ENCODE measurements at regions not wholly inside any gene's neighbourhood (a gene's known extent, or its start where the extent isn't known, plus 50 kb on each side); places are given as distances from the start of the nearest gene placed in this dataset.

DNA sequence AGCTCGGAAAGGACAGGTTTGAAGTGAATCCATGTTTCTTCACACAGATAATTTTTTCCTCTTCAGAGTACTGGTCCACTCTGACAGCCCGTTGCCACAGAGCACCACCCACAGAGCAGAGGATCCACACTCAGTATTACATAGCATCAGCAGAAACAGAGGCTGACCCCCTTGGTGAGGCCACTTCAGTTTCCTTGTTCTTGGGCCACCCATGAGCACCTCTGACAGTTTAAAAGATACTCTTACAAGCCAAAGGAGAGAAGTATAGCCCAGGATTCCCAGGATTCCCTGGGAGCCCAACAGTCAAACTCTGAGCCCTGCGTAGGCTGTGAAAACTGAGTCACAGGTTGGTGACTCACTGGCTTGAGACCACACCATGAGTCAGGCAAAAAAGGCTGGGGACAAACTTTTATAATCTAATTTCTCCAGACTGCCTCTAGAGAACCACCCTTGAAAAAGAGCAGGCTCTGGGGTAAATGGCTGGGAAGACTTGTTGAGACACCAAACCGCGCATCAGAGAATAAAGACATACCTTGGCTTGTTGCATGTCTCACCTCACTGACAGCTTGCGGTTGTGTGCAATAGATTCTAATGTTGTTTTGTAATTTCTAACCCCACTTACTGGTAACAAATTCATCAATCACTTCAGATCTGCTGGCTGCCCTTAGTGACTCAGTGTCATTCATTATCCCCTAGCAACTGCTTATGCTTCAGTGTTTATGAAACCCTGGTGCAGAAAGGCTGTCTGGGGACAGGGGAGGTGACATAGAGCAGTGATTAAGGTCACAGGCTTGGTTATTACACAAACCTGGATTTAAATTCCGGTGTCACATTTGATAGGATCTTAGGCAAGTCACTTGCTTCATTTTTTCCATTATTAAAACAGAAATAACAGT is 56.9 kb upstream of the PRSS23 start (continued):
- TF ChIP-seq, protein P1, sequence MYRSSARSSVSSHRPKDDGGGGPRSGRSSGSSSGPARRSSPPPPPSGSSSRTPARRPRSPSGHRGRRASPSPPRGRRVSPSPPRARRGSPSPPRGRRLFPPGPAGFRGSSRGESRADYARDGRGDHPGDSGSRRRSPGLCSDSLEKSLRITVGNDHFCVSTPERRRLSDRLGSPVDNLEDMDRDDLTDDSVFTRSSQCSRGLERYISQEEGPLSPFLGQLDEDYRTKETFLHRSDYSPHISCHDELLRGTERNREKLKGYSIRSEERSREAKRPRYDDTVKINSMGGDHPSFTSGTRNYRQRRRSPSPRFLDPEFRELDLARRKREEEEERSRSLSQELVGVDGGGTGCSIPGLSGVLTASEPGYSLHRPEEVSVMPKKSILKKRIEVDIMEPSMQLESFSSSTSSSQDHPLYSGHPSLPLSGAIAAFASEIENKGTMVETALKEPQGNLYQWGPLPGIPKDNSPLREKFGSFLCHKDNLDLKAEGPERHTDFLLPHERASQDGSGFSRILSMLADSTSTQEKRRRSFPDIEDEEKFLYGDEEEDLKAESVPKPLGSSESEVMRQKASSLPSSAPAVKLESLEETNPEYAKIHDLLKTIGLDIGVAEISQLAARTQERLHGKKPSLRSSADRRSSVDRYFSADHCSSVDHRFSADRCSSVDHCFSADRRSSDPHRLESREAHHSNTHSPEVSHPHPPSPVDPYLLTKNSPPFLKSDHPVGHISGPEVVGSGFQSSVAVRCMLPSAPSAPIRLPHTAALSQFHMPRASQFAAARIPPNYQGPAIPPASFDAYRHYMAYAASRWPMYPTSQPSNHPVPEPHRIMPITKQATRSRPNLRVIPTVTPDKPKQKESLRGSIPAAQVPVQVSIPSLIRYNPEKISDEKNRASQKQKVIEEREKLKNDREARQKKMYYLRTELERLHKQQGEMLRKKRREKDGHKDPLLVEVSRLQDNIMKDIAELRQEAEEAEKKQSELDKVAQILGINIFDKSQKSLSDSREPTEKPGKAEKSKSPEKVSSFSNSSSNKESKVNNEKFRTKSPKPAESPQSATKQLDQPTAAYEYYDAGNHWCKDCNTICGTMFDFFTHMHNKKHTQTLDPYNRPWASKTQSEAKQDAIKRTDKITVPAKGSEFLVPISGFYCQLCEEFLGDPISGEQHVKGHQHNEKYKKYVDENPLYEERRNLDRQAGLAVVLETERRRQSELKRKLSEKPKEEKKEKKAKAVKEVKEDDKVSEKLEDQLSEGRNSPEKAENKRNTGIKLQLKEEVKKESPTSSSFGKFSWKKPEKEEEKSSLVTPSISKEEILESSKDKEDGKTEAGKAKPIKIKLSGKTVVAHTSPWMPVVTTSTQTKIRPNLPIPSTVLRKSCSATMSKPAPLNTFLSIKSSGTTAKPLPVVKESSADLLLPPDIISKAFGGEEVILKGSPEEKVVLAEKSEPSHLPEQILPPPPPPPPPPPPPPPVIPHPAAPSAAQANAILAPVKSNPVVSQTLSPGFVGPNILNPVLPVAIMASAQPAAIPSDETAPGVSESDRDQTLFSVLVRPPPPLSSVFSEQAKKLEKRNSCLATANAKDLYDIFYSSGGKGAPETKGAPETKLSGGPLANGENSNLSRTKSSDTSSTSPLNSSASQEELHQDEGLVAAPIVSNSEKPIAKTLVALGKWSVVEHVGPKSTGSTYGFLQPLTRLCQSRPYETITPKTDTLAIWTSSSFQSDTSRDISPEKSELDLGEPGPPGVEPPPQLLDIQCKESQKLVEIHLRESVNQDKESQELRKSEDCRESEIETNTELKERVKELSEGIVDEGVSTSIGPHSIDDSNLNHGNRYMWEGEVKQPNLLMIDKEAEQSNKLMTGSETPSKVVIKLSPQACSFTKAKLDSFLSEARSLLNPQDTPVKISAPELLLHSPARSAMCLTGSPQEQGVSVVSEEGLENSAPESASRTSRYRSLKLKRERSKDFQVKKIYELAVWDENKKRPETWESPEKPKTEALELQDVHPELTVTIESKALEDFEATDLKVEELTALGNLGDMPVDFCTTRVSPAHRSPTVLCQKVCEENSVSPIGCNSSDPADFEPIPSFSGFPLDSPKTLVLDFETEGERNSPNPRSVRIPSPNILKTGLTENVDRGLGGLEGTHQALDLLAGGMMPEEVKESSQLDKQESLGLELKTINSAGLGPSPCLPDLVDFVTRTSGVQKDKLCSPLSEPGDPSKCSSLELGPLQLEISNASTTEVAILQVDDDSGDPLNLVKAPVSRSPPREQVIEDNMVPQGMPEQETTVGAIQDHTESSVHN (IDR thresholded peaks at IDR 0.05; ENCODE audit: borderline replicate concordance in 1 of 2, low read depth in 1 of 2) = peak in 1 of 2 experiments; percentile 82; a peak in 2 of 4 replicates
- TF ChIP-seq STAG1 (CRISPR knock-in tag; IDR thresholded peaks at IDR 0.05; ENCODE audit: borderline replicate concordance) (no peak), CEBPB (tag; IDR thresholded peaks at IDR 0.05) (peak; percentile 77), EGR1 (conservative IDR thresholded peaks at IDR 0.05) (peak; percentile 82), CREB1 (IDR thresholded peaks at IDR 0.05) (0 out of 2 replicates have a peak, but pooled peaks have one; percentile 11), CREB1 (CRISPR knock-in tag; IDR thresholded peaks at IDR 0.05) (peak; percentile 78), ELF4 (CRISPR knock-in tag; IDR thresholded peaks at IDR 0.05) (peak; percentile 38; the same call in 1 of the 2 replicates), TAF7 (tag; IDR thresholded peaks at IDR 0.05) (no peak), FOXJ3 (CRISPR knock-in tag; IDR thresholded peaks at IDR 0.05) (peak; percentile 62; the same call in 1 of the 2 replicates), SNRNP70 (optimal IDR thresholded peaks at IDR 0.05; ENCODE audit: low read depth, low read length) (no peak)
- TF ChIP-seq, protein P2, sequence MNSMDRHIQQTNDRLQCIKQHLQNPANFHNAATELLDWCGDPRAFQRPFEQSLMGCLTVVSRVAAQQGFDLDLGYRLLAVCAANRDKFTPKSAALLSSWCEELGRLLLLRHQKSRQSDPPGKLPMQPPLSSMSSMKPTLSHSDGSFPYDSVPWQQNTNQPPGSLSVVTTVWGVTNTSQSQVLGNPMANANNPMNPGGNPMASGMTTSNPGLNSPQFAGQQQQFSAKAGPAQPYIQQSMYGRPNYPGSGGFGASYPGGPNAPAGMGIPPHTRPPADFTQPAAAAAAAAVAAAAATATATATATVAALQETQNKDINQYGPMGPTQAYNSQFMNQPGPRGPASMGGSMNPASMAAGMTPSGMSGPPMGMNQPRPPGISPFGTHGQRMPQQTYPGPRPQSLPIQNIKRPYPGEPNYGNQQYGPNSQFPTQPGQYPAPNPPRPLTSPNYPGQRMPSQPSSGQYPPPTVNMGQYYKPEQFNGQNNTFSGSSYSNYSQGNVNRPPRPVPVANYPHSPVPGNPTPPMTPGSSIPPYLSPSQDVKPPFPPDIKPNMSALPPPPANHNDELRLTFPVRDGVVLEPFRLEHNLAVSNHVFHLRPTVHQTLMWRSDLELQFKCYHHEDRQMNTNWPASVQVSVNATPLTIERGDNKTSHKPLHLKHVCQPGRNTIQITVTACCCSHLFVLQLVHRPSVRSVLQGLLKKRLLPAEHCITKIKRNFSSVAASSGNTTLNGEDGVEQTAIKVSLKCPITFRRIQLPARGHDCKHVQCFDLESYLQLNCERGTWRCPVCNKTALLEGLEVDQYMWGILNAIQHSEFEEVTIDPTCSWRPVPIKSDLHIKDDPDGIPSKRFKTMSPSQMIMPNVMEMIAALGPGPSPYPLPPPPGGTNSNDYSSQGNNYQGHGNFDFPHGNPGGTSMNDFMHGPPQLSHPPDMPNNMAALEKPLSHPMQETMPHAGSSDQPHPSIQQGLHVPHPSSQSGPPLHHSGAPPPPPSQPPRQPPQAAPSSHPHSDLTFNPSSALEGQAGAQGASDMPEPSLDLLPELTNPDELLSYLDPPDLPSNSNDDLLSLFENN (IDR thresholded peaks at IDR 0.05; ENCODE audit: low read depth in 2 of 2, low read length in 2 of 2) = peak in 1 of 2 experiments; percentile 27; a peak in 1 of 4 replicates
- TF ChIP-seq, protein P3, sequence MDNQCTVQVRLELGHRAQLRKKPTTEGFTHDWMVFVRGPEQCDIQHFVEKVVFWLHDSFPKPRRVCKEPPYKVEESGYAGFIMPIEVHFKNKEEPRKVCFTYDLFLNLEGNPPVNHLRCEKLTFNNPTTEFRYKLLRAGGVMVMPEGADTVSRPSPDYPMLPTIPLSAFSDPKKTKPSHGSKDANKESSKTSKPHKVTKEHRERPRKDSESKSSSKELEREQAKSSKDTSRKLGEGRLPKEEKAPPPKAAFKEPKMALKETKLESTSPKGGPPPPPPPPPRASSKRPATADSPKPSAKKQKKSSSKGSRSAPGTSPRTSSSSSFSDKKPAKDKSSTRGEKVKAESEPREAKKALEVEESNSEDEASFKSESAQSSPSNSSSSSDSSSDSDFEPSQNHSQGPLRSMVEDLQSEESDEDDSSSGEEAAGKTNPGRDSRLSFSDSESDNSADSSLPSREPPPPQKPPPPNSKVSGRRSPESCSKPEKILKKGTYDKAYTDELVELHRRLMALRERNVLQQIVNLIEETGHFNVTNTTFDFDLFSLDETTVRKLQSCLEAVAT (IDR thresholded peaks at IDR 0.05) = peak in 1 of 2 experiments; percentile 68; a peak in 1 of 4 replicates
- TF ChIP-seq, protein P4, sequence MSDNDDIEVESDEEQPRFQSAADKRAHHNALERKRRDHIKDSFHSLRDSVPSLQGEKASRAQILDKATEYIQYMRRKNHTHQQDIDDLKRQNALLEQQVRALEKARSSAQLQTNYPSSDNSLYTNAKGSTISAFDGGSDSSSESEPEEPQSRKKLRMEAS (CRISPR knock-in tag; IDR thresholded peaks at IDR 0.05) = no peak

Data from K562 (cell line).